Nephron (organoid): ENCODE measurements at regions not wholly inside any gene's neighbourhood (a gene's known extent, or its start where the extent isn't known, plus 50 kb on each side); places are given as distances from the start of the nearest gene placed in this dataset.

ENCODE experiments used
- H3K27ac Mint-ChIP-seq, 3 experiments: 2 replicates each; pipeline ENCODE4 v1.8.0; 2020; ENCODE audit warnings: mixed read lengths in 3 of 3, mild to moderate bottlenecking in 2 of 3, moderate library complexity in 1 of 3
- H3K27me3 Mint-ChIP-seq: 2 replicates; pipeline ENCODE4 v1.8.0; 2021; ENCODE audit warnings: low read depth, mild to moderate bottlenecking, moderate library complexity, mixed read lengths
- H3K36me3 Mint-ChIP-seq: 2 replicates; pipeline ENCODE4 v1.8.0; 2020; ENCODE audit warnings: low read depth, mixed read lengths
- H3K4me1 Mint-ChIP-seq: 2 replicates; pipeline ENCODE4 v1.8.0; 2020; ENCODE audit warnings: mixed read lengths
- H3K4me3 Mint-ChIP-seq, 3 experiments: 2 replicates each; pipeline ENCODE4 v1.8.0; 2020; ENCODE audit warnings: mild to moderate bottlenecking in 3 of 3, mixed read lengths in 3 of 3, moderate library complexity in 2 of 3
- H3K9me3 Mint-ChIP-seq: 2 replicates; pipeline ENCODE4 v1.8.0; 2020; ENCODE audit warnings: mixed read lengths
- CTCF ChIP-seq, 3 experiments: fragments of 200-600 bp; sonication (generic); IDR thresholded peaks; one replicate each; pipeline ENCODE4 v1.5.0; 2021; ENCODE audit warnings: antibody characterized with exemption in 3 of 3; ENCODE audit not compliant: unreplicated experiment in 3 of 3

- Mint-ChIP-seq H3K36me3 (no peaks in the 10 kb centered on the region), H3K27me3 (no peaks in the 10 kb centered on the region)
- no peak for TF ChIP-seq CTCF (IDR thresholded peaks at IDR 0.05; ENCODE audit: unreplicated experiment in 3 of 3)
Measured at GRCh38 chr2:21480162-21480561, 356.4 kb downstream of the TDRD15 start.

GRCh38 chr2:21484643-21485042 lies 360.9 kb downstream of the TDRD15 start:
- H3K9me3 Mint-ChIP-seq: peaks cover 12% of the 10 kb centered on the region
- H3K4me3 Mint-ChIP-seq: no peak overlapping the region
- H3K27me3 Mint-ChIP-seq: no peaks in the 10 kb centered on the region
- H3K4me1 Mint-ChIP-seq: no peaks in the 10 kb centered on the region
- no peak overlapping the region for H3K27ac Mint-ChIP-seq
- no peak for TF ChIP-seq CTCF (IDR thresholded peaks at IDR 0.05; ENCODE audit: unreplicated experiment in 3 of 3)
- no peaks in the 10 kb centered on the region for H3K36me3 Mint-ChIP-seq

More at GRCh38 chr2:21480162-21480561, 356.4 kb downstream of the TDRD15 start:
- Mint-ChIP-seq H3K27ac (no peak overlapping the region), H3K4me3 (no peak overlapping the region), H3K9me3 (peaks cover 4% of the 10 kb centered on the region), H3K4me1 (no peaks in the 10 kb centered on the region)

- no peak for TF ChIP-seq CTCF (IDR thresholded peaks at IDR 0.05; ENCODE audit: unreplicated experiment in 3 of 3)
- peaks cover 18% of the 10 kb centered on the region for H3K9me3 Mint-ChIP-seq
- H3K4me3 Mint-ChIP-seq: no peak overlapping the region
- H3K4me1 Mint-ChIP-seq: no peaks in the 10 kb centered on the region
- no peaks in the 10 kb centered on the region for H3K36me3 Mint-ChIP-seq
- H3K27me3 Mint-ChIP-seq: no peaks in the 10 kb centered on the region
- H3K27ac Mint-ChIP-seq: no peak overlapping the region
Measured at GRCh38 chr2:21486445-21486844, 362.7 kb downstream of the TDRD15 start.

GRCh38 chr2:21489080-21489479 lies 365.3 kb downstream of the TDRD15 start:
- Mint-ChIP-seq H3K36me3 (no peaks in the 10 kb centered on the region), H3K27ac (peak overlapping the region in 1 of 3 experiments; percentile 33), H3K4me3 (no peak overlapping the region), H3K27me3 (no peaks in the 10 kb centered on the region), H3K4me1 (no peaks in the 10 kb centered on the region), H3K9me3 (peaks cover 18% of the 10 kb centered on the region)
- TF ChIP-seq CTCF (IDR thresholded peaks at IDR 0.05; ENCODE audit: unreplicated experiment in 3 of 3): no peak

- Mint-ChIP-seq H3K27me3 (no peaks in the 10 kb centered on the region), H3K27ac (peak overlapping the region in 1 of 3 experiments; percentile 46), H3K9me3 (no peaks in the 10 kb centered on the region), H3K4me1 (peaks cover 6% of the 10 kb centered on the region), H3K4me3 (no peak overlapping the region), H3K36me3 (no peaks in the 10 kb centered on the region)
- TF ChIP-seq CTCF (IDR thresholded peaks at IDR 0.05; ENCODE audit: unreplicated experiment in 3 of 3): no peak
Measured at GRCh38 chr2:21498016-21498415, 374.2 kb downstream of the TDRD15 start.

- no peak for TF ChIP-seq CTCF (IDR thresholded peaks at IDR 0.05; ENCODE audit: unreplicated experiment in 3 of 3)
- no peaks in the 10 kb centered on the region for H3K27me3 Mint-ChIP-seq
- H3K4me3 Mint-ChIP-seq: no peak overlapping the region
- no peaks in the 10 kb centered on the region for H3K36me3 Mint-ChIP-seq
- H3K27ac Mint-ChIP-seq: no peak overlapping the region
- H3K9me3 Mint-ChIP-seq: no peaks in the 10 kb centered on the region
- peaks cover 6% of the 10 kb centered on the region for H3K4me1 Mint-ChIP-seq
Measured at GRCh38 chr2:21500401-21500945, 376.7 kb downstream of the TDRD15 start.
